ENCODE measurements at regions not wholly inside any gene's neighbourhood (a gene's known extent, or its start where the extent isn't known, plus 50 kb on each side); places are given as distances from the start of the nearest gene placed in this dataset.

DNA sequence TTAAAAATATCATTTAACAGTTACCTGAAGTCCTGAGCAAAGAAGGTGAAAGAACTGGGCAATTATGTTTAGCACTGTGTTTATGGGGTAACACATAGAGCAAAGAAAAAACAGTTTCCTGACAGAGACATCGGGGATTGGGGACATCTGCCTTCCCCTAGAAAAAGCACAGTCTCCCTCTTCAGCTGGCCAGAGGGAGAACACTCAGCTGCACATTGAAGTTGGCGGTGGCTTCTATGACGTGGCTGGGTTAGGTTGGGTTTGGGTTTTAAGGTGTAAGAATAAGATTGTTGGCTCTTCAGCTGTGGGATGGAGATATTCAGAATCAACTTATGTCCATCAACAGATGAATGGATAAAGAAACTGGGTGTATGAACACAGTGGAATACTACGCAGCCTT, 124.0 kb upstream of the DTNBP1 start:
- TF ChIP-seq, protein P1, sequence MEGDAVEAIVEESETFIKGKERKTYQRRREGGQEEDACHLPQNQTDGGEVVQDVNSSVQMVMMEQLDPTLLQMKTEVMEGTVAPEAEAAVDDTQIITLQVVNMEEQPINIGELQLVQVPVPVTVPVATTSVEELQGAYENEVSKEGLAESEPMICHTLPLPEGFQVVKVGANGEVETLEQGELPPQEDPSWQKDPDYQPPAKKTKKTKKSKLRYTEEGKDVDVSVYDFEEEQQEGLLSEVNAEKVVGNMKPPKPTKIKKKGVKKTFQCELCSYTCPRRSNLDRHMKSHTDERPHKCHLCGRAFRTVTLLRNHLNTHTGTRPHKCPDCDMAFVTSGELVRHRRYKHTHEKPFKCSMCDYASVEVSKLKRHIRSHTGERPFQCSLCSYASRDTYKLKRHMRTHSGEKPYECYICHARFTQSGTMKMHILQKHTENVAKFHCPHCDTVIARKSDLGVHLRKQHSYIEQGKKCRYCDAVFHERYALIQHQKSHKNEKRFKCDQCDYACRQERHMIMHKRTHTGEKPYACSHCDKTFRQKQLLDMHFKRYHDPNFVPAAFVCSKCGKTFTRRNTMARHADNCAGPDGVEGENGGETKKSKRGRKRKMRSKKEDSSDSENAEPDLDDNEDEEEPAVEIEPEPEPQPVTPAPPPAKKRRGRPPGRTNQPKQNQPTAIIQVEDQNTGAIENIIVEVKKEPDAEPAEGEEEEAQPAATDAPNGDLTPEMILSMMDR (IDR thresholded peaks at IDR 0.05), result no peak
- TF ChIP-seq POLR2A (IDR thresholded peaks at IDR 0.05), result no peak

Measured in body of pancreas (tissue), 4 donors.